GM12891 (cell line): ENCODE measurements at regions not wholly inside any gene's neighbourhood (a gene's known extent, or its start where the extent isn't known, plus 50 kb on each side); places are given as distances from the start of the nearest gene placed in this dataset.

Experiments used
- POLR2A ChIP-seq: IDR thresholded peaks from 2 replicates; pipeline ENCODE4 v1.6.1; 2011; ENCODE audit warnings: low read depth, low read length, control low read depth
- POLR2AphosphoS5 ChIP-seq: IDR thresholded peaks from 2 replicates; pipeline ENCODE4 v1.6.1; 2011; ENCODE audit warnings: low read depth, low read length, control low read depth
- POU2F2 ChIP-seq: IDR thresholded peaks from 2 replicates; pipeline ENCODE4 v1.6.1; 2011; ENCODE audit warnings: low read depth, mild to moderate bottlenecking, control low read depth, low read length, moderate library complexity
- SPI1 ChIP-seq: IDR thresholded peaks from 2 replicates; pipeline ENCODE4 v1.6.1; 2011; ENCODE audit warnings: low read depth, low read length, control low read depth
- TAF1 ChIP-seq: IDR thresholded peaks from 2 replicates; pipeline ENCODE4 v1.6.1; 2011; ENCODE audit warnings: low read depth, low read length, control low read depth

- no peak for TF ChIP-seq POLR2AphosphoS5
- no peak for TF ChIP-seq POLR2A
- TF ChIP-seq TAF1, result no peak
- no peak for TF ChIP-seq POU2F2
- TF ChIP-seq SPI1, result no peak
Observed at GRCh38 chr13:40352802-40353562, 313.5 kb downstream of the FOXO1 start.
